GM21786 (cell line): ENCODE measurements at regions not wholly inside any gene's neighbourhood (a gene's known extent, or its start where the extent isn't known, plus 50 kb on each side); places are given as distances from the start of the nearest gene placed in this dataset.
"Not testable (repeated sequence)": the region's sequence is repeated elsewhere in the genome, so short reads cannot be mapped to it uniquely, and the experiment has no call there.

Experiments
- ATAC-seq: cut with Tn5 transposase; IDR thresholded peaks from one replicate; pipeline ENCODE4 v1.9.1; 2021; ENCODE audit not compliant: unreplicated experiment

DNA sequence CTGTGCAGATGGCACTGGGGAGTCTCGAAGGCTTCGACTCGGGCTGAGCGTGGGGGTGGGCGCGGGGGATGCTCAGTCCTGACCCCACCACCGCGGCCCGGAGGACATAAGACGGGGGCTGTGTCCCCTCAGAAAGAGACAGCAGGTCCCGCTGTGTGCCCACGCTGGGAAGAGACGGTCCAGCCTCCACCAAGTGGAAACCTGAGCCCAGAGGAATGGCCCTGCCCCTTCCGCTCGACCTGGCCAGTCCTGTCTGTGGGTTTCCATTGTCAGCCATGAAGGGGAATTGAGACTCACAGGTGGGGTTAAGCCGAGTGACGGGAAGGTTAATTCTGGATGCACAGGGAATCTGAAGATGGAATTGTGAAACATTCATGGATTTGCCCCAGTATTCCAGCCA is 442.7 kb downstream of the PREX1 start:
- ATAC-seq = no peak

DNA sequence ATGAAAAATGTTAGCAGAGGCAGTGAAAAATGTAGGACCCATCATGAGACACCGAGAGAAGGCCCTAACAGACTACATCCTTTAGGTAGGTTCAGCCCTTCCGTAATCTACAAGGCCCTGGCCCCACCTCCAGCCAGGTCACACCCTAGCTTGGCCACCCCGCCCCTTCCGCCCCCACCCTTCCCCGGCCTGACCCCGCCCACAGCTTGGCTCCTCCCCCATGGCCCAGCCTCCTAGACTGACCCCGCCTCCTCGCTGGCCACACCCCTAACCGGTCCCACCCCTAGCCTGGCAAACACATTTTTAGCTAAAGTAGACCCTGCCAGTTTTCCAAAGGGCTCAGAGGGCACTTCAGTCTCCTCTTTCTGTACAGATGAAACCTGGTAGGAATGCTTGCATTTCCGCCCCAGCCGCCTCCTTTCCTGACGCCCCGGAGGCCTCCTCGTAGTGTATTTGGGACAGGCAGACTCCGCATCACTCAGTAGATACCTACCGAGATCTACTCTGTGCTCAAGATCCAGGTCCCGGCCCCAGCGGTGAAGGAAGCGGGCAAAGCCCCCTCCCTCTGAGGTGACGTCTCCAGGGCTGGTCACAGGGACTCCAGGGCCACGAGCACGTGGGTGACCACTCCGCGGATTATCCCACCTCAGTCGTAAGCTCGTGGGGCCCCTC is 443.5 kb downstream of the PREX1 start:
- ATAC-seq = no peak

DNA sequence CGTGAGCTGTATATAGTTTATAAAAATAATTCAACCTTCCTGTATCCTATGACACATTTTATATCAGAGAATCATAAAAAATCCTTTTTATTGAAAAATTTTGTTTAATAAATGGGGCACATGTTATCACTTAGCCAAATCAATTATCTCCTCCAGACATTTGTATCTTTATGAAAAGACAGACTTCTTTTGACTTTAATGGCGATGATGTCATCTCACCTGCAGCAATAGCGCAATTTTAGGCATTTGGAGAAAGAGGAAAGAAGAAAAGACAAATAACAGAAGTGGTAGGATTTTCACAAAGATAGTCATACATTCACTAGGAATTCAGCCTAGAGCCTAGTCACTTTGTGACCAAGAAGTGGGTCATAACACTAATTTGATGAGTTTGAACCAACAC is 444.5 kb downstream of the PREX1 start:
- ATAC-seq = no peak

DNA sequence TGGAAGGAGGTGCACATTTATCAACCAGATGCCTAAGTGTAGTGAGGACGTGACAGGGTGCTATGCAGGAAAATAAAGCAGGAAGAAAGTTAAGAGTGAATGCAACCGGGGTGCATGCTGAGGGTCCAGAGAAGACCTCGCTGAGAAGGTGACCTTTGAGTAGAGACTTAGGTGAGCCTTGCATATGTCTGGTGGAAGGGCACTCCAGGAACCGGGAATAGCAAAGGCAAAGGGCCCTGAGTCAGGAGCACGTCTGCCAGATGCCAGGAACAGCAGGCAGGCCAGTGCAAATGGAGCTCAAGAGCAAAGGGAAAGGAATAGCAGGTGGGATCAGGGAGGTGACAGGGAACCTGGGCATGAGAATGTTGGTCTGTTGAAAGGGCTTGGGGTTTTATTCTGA is 445.5 kb downstream of the PREX1 start:
- no peak for ATAC-seq

DNA sequence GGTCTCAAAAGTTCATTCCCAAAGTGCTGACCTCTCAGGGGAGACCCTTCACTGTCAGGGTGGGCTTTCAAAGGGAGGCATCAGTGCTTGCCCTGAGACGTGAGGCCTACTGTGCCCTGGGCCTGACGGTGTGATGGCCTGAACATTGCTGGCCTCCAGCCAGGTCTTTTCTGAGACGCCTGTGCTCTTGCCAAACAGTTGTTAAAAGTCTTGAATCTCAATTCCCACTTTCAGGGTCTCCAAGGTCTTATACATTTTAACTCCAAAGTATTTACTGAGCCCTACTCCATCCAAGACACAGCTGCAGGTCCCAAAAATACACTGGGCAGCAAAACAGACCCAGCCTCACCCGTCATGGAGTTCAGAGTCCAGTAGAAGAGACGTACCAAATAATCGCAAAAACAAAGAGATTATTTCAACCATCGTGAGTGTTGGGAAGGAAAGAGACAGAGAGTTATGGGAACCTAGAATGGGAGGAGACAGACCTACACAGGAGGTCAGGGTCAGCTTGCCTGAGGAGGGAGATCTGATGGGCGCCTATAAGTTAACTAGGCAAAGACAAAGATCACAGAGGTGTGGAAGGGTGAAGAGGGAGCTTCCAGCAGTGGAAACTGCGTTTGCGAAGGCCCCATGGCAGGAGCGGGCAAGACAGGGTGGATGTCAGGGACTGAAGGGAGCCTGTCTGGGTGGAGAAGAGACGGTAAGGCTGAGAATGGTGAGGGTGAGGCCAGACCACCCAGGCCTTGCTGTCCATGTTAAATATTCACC is 446.3 kb downstream of the PREX1 start:
- ATAC-seq = no peak

DNA sequence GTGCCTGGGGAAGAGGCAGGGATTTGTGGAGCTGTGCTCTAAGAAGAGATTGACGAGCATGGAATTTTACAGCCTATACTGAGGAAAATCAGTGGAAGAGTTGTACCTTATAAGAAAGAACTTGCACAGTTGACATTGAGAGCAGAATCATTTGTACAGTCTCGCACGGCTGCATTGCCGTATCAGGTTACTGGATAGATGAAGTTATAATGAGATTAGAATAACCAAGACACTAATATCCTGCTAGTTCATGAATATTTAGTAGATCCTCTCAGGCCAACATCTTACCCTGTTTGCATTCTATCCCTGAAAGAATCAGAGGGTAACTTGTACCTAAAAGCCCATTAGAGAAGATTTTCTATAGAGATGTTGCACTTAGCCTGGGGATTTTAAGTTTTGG is 447.1 kb downstream of the PREX1 start:
- no peak for ATAC-seq

DNA sequence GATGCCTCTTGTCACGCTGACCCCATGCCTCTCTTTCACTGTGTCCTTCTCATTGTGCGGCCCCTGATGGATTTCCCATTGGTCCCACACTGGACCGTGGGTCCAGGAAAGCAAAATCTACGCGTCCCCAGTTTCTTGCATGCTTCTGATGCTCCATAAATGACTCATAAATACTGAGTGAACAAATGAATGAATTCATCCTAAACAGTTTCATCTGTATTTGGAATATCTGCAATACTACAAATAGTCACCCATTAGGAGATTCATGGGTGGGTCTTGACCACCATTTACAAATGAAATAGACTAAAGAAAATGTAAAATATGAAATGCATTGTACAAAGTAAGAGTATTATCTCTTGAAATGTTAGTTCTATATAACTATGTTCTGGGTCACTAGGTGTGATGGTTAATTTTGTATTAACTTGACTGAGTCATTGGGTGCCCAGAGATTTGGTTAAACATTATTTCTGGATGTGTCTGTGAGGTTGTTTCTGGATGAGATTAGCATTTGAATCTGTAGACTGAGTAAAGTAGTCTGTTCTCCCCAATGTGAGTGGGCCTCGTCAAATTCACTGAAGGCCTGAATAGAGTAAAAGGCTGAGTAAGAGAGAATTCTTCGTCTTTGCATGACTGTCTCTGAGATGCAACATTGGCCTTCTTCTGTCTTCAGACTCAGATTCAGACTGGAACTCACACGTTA is 448.7 kb downstream of the PREX1 start:
- ATAC-seq = no peak

DNA sequence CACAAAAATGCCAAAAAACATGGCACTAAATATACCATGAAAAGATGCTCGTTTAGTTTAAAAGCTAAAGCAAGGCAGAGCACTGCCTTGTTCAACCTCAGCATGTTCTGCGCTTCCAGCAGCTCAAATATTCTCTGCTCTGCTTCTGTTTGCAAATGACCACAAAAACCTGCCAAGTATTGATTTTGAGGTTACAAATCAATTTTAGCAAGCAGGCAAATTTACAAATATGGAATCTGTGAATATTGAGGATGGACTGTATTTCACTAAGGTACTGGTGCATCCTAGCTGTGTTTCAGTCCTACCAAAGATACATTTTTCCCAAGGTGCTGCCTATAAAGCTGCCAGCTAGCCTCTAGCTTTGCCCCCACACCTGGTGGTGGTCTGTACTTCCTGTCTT is 449.9 kb downstream of the PREX1 start:
- no peak for ATAC-seq

DNA sequence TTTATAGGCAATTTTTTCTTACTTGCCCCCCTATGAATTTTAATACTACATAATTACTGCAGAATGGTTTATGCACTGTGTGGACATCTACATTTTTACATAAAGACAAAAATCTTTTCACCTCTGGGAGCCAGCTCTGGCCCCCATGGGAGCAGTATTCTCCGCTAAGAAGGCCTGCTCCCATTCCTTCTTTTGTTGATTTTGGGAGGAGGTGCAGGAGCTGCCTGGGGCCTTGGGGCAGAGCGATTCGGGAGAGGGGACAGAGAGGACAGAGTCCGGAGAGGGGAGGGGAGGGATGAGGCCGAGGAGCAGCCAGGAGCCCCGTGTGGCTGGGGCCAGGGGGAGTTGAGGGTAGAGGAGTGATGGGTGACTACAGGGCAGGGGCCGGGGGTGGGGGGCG is 452.0 kb downstream of the PREX1 start:
- no peak for ATAC-seq

DNA sequence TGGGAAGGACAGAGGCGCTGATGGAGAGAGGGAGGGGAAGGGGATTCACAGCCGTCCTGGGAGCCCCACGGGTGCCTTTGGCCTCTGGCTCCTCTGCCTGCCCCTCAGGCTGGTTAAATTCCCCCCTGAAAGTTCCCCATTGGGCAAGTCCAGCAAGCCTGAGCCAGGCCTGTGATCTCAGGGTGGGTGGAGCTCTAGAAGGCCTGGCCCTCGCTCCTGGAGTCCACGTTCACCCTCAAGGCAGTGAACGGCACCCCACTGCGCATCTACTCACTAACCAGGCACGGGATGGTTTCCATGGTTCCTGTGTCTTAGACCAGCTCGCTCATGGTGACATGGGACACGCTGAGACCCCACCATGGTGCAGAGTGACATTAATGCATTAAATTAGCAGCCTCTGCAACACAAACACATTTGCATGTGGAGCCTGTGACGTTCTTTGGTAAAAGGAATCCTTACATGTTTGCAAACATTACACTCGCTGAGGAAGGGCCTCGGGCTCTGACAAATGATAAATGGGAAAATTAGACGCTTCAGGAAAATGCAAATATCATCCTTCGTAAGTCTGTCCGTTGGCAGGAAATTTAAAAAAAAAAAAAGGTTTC is 452.7 kb downstream of the PREX1 start:
- no peak for ATAC-seq

DNA sequence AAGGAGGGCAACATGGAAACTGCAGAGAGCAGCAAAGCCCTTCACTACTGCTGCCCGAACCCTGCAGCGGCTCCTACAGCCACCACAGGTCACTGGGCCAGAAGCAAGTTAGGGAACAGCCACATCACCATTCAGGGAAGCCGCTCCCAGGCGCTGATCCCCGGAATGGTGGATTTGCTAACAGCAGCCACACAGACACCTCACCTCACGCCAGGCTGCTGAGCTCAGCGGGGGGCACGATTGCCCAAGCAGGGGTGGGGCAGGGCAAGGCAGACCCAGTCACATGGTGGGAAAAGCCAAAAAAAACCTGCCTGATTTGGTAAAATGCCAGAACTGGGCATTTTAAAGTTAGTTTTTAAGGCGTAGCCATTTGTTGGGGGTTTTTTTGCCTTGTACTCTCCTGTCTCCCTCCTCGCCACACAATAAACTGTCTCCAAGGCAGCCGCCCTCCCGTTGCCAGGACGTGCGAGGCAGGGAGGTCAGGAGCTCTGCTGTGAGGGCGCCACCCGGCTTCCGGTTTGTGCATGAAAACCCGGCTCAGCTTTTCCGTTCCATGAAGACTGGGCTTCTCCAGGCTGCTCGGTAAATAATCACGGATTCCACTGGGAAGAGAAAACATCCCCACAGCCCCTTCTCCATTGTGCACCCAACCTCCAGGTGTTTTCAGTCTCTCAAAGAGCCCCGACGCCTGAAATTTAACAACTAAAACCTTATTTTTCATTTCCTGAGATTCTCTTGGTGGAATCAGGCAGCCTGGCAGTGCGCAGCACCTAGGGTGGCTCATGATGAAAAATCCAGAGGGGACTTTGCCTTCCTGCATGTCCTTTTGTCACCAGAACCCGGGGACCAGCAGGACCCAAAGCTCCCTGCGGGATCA is 453.5 kb downstream of the PREX1 start:
- ATAC-seq = not testable (repeated sequence)

DNA sequence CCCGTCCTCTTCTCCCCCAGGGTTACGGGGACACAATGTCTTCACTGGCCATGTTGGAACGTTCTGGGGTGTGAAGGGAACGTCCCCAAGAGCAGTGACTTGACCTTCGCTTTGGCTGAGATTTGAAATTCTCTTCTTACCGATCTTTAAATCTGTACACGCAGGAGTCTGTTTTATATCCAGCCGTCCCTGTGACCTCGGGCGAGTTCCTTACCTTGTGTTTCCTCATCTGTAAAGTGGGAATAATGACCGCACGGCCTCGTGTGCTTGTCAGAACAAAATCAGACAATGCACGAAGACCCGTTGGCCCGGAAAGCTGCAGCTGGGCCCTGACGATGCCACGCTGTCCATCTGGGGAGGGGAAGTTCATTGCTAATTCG is 454.3 kb downstream of the PREX1 start:
- ATAC-seq = no peak

DNA sequence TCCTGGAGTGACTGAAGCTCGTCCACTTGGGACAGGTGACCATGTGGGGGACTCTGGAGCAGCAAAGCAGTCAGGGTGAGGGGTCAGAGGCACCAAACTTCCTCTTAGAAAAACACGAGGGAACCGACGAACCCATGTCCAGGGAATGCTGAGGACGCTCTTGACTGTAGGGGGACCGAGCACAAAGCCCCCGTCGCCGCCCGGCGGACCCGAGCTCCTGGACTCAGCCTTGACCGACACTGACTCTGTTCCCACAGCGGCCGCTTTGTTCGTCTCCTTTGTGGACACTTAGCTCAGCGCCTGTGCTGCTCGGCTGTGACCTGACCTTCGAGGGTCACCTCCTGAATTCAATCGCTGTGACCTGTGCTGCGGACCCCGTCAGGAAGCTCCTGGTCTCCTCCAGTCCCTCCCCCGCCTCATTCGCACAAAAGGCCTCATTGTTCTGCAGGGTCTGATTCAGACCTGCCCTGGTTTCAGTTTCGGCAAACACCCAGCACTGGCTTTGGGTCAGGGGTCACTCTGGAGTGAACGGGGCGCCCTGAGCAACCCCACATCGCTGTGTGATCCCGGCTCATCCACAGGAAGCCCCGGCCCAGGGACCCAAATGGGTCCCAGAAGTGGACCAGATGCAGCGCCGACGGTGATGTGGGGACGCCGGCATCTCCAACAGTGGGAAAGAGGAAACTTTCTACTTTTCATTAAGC is 454.8 kb downstream of the PREX1 start:
- ATAC-seq = not testable (repeated sequence)

DNA sequence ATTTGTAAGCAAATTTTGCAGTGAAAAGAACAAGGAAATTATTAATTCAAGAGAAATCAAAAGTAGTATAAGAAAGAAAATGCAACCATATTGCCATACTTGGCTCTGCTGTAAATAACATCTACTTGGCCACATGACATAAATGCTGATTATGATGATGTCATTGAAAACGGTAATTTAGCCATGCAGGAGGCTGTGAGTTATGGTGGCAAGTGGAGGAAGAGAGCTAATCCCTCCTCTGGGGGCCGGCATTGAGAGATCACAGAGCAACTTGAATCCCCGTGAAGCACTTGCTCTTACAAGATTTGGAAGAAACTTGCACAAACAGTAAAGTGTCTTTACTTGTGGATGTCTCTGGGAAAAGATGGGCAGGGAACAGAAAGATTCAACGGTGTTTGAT is 456.6 kb downstream of the PREX1 start:
- ATAC-seq = no peak

DNA sequence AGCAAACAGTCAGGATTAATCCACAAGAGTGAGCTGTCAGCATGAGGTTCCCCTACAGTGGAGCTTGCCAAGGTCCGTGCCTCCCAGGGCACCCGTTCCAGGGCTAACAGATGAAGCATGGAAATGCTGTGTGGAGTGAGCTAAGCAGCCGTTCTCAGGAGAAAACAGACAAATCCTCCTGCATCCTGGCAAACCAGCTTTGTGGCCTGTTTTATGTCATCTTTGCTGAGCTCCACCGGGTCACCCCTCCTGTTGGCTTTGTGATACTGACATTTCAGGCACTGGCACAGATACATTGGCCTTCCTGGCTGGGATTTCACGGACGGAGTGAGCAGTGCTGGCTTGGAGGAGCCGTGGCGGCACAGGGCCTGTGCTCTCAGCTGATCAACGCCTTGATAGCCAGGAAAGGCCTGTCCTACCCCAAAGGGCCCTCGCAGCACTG is 459.2 kb downstream of the PREX1 start:
- not testable (repeated sequence) for ATAC-seq

DNA sequence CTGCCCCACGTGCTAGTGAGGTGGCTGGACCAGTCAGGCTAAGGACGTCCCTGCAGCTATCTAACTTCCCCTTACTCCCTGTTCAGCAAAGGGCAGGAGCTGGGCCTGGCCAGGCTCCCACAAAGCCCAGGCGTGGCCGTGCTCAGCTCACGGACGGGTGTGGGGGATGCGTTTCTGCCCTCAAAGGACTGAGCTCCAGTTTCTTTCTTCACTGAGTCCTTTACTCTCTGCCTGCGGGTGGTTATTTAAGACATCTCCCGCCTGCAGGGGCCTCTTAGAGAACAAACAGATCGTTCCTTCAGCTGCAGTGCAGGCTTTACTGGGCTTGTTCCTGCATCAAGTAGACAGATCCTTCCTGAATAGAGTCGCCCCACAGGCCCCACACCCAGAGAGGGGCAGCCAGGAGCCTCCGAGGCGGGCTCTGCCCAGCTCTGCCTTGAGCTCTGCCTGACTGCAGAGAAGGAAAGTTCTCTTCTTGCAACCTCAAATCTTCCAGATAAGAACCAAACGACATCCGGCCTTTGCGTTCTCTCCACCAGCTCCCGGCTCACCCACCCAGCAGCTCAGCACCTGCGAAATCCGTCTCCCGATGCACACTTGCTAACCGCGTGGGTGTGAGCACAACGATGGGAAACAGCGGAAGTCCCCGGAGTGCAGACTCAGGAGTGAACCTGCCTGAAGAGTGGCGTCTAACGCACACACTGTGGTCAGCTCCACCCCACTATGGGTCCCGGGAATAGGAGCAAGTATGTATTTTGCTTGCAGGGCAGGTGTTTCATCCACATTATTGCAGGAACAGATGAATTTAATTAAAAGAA is 460.0 kb downstream of the PREX1 start:
- not testable (repeated sequence) for ATAC-seq

DNA sequence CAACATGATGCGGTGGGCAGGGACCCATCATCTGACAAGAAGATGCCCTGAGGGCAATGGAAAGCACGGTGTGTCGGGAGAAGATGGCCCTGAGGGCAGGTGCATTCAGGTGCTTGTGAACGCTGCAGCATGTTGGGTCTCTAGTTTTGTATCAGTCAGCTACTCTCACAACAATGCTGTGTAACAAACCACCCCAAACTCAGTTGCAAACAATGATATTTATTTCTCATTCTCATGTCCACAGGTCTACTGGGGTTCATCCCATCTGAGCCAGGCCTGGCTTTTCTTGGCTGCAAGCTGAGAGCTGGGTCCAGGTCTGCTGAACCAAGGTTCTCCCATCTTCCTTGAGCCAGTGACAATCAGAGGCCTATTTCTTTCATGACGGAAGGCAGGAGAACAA is 461.6 kb downstream of the PREX1 start:
- no peak for ATAC-seq

DNA sequence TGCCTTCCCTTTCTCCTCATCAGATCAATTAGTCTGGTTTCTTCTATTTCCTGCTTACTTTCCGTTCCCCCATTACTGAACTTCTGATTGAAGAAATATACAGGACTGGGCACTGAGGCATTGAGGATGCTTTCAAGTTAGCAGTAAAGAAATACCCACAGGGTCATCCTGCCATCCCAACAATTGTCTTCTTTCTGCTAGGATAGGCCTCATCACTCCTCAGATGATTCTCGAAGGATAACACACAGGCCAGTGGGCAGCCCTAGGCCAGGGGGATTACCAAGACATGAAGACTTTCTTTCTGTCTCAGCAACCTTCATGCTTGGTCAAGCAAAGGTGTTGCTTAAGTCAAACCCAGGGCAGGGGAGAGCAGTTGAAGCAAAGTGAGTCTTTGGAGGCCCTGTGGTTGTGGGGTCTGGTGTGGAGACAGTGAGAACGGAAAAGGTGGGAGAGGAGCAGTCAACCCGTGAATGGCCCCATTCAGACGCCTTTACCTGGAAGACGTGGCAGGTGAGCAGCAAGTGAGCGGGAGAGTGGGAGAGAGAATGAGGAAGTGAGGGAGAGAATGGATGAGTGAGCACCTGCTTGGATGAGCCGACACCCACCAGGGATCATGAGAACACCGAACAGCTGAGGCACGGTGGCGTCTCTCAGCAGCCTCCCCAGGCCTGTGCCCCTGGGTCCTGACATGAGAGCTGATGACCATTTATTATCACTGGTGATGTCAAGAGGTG is 462.9 kb downstream of the PREX1 start:
- ATAC-seq = no peak

DNA sequence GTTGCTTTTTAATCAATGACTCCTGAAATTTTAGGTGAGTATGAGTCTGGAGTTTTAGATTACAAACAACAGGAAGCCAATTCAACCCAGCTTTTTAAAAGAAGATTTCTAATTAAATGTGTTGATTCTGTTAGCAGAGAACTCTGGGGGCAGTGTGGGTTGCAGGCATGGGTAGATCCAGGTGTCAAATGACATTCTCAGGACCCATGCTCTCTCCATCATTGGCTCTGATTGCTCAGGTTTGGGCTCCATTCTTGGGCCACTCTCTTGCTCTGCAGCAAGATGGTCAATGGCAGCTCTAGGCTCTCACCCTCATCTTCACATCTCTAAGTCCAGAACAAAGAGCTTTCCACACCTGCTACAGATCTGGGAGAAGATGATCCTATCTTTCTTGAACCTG is 463.7 kb downstream of the PREX1 start:
- ATAC-seq = no peak
